ENCODE measurements at regions not wholly inside any gene's neighbourhood (a gene's known extent, or its start where the extent isn't known, plus 50 kb on each side); places are given as distances from the start of the nearest gene placed in this dataset.

DNA sequence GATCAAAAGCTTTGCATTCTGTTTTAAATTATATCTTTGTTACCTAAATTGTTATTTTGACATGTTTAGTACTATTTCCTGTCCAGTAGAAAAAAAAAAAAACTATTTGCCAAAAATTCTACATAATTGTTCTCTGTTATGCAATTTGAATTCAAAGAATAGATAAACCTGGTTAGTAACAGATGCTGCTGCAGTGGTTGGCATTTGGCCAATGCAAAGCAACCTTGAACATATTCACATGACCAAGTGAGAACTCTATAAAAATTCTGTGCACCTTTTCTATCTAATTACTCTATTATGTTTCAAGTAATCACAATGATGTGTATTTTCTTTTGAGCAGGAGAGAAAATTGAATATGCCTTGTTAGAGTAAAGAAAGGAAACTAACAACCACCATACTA is 1473.4 kb downstream of the RPA4 start:
- H3K27ac ChIP-seq (ENCODE audit: low read depth, low read length), result no peak overlapping the region
- no peak overlapping the region for H3K4ac ChIP-seq (replicated peaks; ENCODE audit: insufficient read length, low read depth, low read length)
- H3K79me2 ChIP-seq (ENCODE audit: control insufficient read depth in 1 of 2, insufficient read depth in 2 of 2, low read length in 2 of 2), result no peaks in the 10 kb centered on the region
- H2BK120ac ChIP-seq (replicated peaks; ENCODE audit: low read depth, low read length), result no peak overlapping the region
- no peaks in the 10 kb centered on the region for H4K20me1 ChIP-seq (replicated peaks in 1 of 2; ENCODE audit: control insufficient read depth in 1 of 2, insufficient read depth in 2 of 2, low read length in 2 of 2)
- no peak overlapping the region for H3K23ac ChIP-seq (ENCODE audit: insufficient read length)
- H3K4me3 ChIP-seq (ENCODE audit: extremely low read depth in 1 of 4, insufficient read depth in 2 of 4, low read depth in 3 of 4, low read length in 4 of 4), result no peak overlapping the region
- no peak overlapping the region for H3K56ac ChIP-seq (replicated peaks; ENCODE audit: insufficient read length, low read depth, low read length)
- H3K14ac ChIP-seq (ENCODE audit: insufficient read length), result no peak overlapping the region
- no peak overlapping the region for H4K91ac ChIP-seq (replicated peaks; ENCODE audit: insufficient read length, low read length)
- H3K23me2 ChIP-seq (ENCODE audit: low read depth, low read length), result no peaks in the 10 kb centered on the region
- H2AK5ac ChIP-seq (ENCODE audit: low read depth, low read length), result no peak overlapping the region
- no peak overlapping the region for H2BK5ac ChIP-seq (ENCODE audit: low read depth, low read length)
- no peak overlapping the region for H2BK15ac ChIP-seq (ENCODE audit: low read length)
- no peak overlapping the region for H4K5ac ChIP-seq (ENCODE audit: insufficient read length, low read depth, low read length)
- no peaks in the 10 kb centered on the region for H3K4me1 ChIP-seq (replicated peaks in 1 of 4; ENCODE audit: control insufficient read depth in 3 of 4, insufficient read depth in 4 of 4, low read length in 3 of 4)
- no peak overlapping the region for H3K4me2 ChIP-seq (ENCODE audit: insufficient read depth in 1 of 2, low read depth in 2 of 2, low read length in 2 of 2)
- FAIRE-seq (no peak), DNase-seq (ENCODE audit: low read depth in 1 of 2, low spot score in 2 of 2) (no peak)
- peaks cover 0 to 3% (median 0%) of the 10 kb centered on the region in 4 experiments; a peak in 1 of 8 replicates for H3K36me3 ChIP-seq (ENCODE audit: control insufficient read depth in 2 of 4, insufficient read depth in 4 of 4, low read length in 3 of 4)
- H2AFZ ChIP-seq (ENCODE audit: low read length), result no peak overlapping the region
- no peak overlapping the region for H2BK12ac ChIP-seq (ENCODE audit: low read depth, low read length)
- no peaks in the 10 kb centered on the region for H3K9me3 ChIP-seq (ENCODE audit: insufficient read depth in 2 of 2, low read depth in 1 of 2, low read length in 1 of 2)
- no peak overlapping the region for H3K18ac ChIP-seq (ENCODE audit: extremely low read depth, low read length)
- no peaks in the 10 kb centered on the region for H3K79me1 ChIP-seq (ENCODE audit: low read depth, low read length)
- H3K27me3 ChIP-seq (replicated peaks in 1 of 4; ENCODE audit: control insufficient read depth in 3 of 4, extremely low read depth in 1 of 4, insufficient read depth in 3 of 4, low read length in 3 of 4), result no peaks in the 10 kb centered on the region
- POLR2A ChIA-PET (ENCODE audit: partially characterized antibody), result no interaction called here
- H3K9ac ChIP-seq (replicated peaks in 1 of 4; ENCODE audit: extremely low read depth in 1 of 4, low read depth in 3 of 4, low read length in 3 of 4), result no peak overlapping the region
- TF ChIP-seq, protein P1, sequence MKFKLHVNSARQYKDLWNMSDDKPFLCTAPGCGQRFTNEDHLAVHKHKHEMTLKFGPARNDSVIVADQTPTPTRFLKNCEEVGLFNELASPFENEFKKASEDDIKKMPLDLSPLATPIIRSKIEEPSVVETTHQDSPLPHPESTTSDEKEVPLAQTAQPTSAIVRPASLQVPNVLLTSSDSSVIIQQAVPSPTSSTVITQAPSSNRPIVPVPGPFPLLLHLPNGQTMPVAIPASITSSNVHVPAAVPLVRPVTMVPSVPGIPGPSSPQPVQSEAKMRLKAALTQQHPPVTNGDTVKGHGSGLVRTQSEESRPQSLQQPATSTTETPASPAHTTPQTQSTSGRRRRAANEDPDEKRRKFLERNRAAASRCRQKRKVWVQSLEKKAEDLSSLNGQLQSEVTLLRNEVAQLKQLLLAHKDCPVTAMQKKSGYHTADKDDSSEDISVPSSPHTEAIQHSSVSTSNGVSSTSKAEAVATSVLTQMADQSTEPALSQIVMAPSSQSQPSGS (IDR thresholded peaks at IDR 0.05; ENCODE audit: low read length), result no peak
- no peak for TF ChIP-seq RXRA (IDR thresholded peaks at IDR 0.05; ENCODE audit: insufficient read depth, low read depth, low read length)
- TF ChIP-seq, protein P2, sequence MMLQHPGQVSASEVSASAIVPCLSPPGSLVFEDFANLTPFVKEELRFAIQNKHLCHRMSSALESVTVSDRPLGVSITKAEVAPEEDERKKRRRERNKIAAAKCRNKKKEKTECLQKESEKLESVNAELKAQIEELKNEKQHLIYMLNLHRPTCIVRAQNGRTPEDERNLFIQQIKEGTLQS (IDR thresholded peaks at IDR 0.05; ENCODE audit: insufficient read depth, low read depth, low read length), result no peak
- no peak for TF ChIP-seq SP1 (IDR thresholded peaks at IDR 0.05; ENCODE audit: low read depth, low read length)
- TF ChIP-seq FOSL1 (IDR thresholded peaks at IDR 0.05; ENCODE audit: insufficient read depth, low read depth, low read length), result no peak
- TF ChIP-seq BACH1 (IDR thresholded peaks at IDR 0.05; ENCODE audit: low read length), result no peak
- TF ChIP-seq RNF2 (IDR thresholded peaks at IDR 0.05; ENCODE audit: borderline replicate concordance, low read depth, low read length, missing control alignments, poor library complexity, severe bottlenecking), result no peak
- TF ChIP-seq, protein P3, sequence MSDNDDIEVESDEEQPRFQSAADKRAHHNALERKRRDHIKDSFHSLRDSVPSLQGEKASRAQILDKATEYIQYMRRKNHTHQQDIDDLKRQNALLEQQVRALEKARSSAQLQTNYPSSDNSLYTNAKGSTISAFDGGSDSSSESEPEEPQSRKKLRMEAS (IDR thresholded peaks at IDR 0.05), result no peak
- no peak for TF ChIP-seq POLR2AphosphoS5 (IDR thresholded peaks at IDR 0.05; ENCODE audit: low read depth, low read length)
- TF ChIP-seq YY1 (IDR thresholded peaks at IDR 0.05; ENCODE audit: low read depth, low read length), result no peak
- no peak overlapping the region for H2BK20ac ChIP-seq (ENCODE audit: low read length)
- no peak overlapping the region for H4K8ac ChIP-seq (ENCODE audit: extremely low read depth, insufficient read depth, low read length)
- CTCF ChIA-PET (ENCODE audit: partially characterized antibody), result interaction anchor here (0.8 kb wide), 1 partner anchor 152 kb away, joined by 3 read pairs; no protein-coding TSS in a partner anchor
